Embryonic facial prominence (tissue), 1 donor: ENCODE measurements at regions not wholly inside any gene's neighbourhood (a gene's known extent, or its start where the extent isn't known, plus 50 kb on each side); places are given as distances from the start of the nearest gene placed in this dataset.

ENCODE experiments used
- DNase-seq: peaks from one replicate; pipeline ENCODE4 v3.0.0-alpha.2; 2016; ENCODE audit errors: extremely low spot score

DNA sequence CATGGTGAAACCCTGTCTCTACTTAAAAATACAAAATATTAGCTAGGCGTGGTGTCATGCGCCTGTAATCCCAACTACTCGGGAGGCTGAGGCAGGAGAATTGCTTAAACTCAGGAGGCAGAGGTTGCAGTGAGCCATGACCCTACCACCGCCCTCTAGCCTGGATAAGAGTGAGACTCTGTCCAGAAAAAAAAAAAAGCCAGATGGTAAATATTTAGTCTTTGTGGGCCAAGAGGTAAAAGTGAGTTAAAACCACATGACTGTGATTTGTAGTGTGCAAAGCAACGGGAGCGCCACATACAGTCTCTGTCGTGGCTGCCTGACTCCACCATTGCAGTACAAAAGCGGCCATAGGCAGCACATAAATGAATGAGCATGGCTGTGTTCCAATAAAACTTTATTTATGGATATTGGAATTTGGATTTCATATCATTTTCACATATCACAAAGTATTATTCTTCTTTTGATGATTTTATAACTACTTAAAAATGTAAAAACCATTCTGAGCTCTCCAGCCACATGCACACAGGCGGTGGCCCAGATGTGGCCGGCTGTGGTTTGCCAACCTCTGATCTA lies 51.8 kb upstream of the CASZ1 start:
- no peak for DNase-seq

- DNase-seq: no peak
These were observed 53.6 kb upstream of the CASZ1 start for GRCh38 chr1:10850026-10850425.

- DNase-seq: no peak
These were observed 54.9 kb upstream of the CASZ1 start for GRCh38 chr1:10851024-10852013.

DNA sequence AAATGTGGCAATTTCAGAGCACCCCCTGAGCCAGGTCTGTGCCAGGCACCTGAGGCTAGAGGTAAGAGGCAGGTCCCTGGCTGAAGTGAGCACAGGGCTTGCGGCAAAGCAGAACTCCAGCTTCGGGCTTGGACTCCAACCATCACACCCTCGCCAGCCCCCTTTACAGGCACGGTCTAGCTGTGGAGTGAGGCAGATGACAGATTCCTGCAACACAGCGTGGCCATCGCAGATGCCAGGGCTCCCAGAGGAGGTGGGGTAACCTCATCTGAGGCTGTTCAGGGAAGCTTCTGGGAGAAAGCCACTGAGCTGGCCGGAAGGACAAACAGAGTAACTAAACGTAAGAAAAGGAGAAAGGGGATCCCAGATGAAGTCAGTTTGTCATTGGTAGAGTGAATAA lies 55.6 kb upstream of the CASZ1 start:
- no peak for DNase-seq

DNA sequence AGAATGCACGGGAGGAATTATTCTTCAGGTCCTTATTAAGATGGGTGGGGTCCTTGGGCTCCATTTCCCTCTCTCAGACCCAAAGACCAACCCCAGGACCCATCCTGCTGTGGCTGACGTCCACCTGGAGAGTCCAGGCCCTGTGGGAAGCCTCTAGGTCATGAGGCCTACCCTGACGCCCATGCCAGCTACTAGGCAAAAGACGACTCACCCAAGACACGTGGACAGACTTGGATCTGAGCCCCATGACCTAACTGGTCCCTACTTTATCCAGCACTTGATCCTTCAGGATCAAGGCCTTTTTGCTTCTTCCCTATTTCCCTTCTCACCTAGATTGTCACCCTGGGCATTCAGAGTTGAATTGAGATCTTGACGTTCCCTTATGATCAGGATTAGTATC lies 56.0 kb upstream of the CASZ1 start:
- no peak for DNase-seq

DNA sequence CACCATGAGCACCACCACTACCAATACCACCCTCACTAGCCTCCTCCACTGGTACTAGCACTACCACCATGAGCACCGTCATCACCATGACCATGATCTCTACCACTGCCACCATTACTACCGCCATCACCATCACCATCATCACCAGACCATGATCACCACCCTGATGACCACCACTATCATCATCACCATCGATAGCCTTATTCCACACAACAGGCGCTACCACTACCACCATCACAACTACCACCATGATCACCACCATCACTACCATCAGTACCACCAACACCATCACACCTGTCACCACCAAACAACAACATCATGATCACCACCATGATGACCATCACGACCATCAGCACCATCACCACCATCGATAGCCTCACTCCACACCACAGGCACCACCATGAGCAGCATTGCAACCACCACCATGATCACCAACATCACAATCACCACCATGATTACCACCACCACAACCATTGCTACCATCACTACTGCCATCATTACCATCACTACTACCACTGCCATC lies 56.6 kb upstream of the CASZ1 start:
- no peak for DNase-seq

- no peak for DNase-seq
These were observed 57.3 kb upstream of the CASZ1 start for GRCh38 chr1:10853701-10854100.

DNA sequence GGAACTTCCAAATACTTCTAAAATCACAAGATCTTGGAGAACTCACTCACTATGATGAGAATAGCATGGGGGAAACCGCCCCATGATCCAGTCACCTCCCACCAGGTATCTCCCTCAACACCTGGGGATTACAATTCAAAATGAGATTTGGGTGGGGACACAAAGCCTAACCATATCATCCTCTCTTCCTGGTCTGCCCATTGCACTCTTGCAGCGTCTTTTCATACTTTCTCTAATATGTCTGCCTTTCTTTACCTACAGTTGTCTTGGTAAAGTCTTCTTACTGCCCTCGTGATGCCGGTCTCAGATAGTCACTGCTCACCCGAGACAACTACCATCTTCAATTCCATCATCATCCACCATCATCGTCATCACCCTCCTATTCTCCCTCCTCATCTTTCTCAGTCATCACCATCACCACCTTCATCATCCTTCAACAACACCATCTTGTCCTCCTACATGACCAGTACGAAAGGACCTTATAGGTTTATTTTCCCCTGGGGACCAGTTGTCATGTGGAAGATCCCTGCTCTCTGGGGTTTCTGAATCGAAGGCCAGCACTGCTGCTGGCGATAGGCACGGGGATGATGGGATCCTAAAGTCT lies 58.5 kb upstream of the CASZ1 start:
- DNase-seq: no peak

DNA sequence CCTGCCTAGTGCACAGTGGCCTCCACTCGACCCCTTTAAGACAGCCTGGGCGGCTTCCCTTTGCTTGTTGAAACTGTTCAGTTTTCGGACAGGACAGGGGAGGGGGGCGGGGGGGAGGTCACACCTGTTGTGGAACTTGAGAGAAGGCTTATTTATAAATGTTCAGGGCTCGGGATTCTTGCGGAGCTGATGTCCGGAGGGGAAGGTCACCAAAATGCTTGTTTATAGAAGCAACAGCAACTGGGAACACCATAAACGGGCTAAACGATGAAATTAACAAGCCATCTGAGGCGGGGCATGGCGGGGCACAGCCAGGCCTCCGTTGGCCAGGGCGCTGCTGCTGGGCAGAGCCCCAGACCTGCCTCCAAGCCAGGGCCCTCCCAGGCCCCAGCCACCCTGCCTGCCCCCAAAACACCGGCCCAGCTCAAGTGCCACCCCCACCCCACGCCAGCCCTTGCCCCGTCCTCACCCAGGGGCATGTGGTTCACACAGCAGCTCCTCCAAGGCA lies 59.8 kb upstream of the CASZ1 start:
- DNase-seq: no peak

DNA sequence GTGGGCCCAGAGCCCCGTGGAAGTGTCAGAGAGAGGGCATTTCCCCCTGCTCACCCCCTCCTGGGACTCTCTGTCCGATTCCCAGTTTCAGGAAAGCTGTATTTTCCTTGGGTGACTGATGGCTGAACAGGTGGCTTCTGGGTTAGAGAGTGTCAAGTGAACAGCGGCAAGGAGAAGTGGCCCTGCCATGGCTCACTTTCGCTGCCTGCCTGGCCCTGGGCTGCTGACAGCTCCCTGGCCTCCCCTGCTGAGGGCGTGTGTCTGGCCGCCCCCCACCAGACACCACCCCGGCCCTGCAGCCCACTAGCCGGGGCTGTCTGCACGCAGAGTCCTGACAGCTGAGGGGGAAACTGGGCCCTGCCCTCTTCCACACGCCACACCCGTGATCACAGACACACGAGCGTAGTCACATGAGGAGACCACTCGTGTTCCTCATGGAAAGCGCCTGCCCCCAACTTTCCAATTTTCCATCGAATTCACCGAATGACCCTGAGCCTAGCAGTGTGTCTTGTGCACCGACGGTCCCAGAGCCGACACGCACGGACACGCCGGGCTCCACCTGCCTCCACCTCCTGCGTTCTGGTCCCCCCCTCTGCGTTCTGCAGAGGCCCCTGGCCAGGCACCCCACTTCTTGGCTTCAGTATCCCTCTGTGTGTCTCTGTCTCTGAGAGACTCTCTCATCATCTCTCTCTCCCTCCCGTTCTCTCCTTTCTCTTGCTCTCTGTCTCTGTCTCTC lies 60.6 kb upstream of the CASZ1 start:
- DNase-seq: no peak

DNA sequence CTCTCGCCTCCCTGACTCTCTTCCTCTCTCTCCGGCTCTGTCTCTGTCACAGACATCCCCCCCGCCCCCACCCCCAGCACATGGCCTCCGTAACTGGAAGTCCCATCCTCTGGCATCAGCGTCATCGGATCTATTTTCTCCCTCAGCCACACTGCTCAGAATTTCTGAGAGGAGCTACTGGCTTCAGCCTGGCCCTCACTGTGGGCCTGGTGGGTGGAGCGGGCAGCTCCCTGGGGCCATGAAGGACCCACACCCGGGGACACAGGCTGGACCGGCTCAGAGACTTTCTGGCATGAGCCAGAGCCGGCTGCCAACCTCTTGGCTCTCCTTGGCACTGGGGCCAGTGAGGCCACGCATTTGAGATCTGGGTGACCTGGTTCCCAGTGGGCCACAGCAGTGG lies 61.2 kb upstream of the CASZ1 start:
- no peak for DNase-seq

DNA sequence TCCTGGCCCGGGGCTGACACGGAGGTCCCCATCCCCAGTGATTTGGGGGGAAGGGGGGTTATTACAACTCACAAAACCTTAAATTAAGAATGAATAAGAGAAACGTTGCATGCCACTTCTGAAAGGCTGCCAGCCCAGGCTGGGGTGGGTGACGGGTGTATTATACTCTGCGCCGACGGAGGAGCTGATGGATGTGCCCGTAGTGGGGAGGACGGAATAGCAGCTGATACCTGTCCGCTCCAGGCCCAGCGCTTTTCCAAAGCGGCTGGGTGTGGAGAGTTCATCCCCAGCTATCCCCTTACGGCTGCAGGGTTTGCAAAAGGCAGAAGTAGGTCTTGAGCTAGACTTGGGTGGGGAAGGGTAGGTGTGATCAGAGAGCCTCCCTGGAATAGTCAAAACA lies 63.8 kb upstream of the CASZ1 start:
- no peak for DNase-seq

DNA sequence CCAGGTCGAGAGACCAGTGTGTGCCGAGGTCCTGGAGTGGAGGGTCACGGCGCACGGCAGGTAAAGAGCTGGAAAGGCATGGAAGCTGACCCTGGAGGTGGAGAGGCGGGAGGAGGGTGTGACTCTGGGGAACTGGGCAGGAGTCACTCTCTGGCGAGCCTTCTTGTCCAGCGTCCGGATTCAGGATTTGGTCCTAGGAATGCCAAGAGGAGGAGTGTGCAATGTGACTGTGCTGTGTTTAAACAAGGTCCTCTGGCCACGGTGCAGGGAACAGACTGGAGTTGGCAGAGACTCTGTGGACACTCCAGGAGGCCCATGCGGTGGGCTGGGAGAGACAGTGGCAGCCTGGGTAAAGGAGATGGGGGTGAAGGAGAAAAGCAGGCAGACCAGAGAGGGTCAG lies 64.2 kb upstream of the CASZ1 start:
- no peak for DNase-seq

DNA sequence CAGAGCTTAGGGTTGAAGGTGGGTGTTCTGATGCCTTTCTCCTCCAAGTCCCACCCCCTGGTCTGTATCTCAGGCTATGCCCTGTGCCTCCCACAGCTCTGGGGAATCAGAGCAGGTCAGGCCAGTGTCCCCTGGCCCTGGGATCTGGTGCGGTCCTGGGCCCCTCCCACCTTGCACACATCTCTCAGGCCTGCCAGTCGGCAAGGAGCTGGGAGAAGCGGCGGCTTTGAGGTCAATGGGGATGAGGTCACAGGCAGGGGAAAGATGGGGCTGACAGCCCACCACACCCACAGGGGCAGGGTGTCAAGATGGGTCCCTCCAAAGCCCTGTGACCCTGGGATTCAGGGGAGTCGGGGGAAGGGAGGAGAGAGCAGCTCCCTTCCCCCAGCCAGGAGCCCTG lies 65.4 kb upstream of the CASZ1 start:
- DNase-seq: no peak

GRCh38 chr1:10862743-10863335 lies 66.4 kb upstream of the CASZ1 start:
- DNase-seq: no peak

DNA sequence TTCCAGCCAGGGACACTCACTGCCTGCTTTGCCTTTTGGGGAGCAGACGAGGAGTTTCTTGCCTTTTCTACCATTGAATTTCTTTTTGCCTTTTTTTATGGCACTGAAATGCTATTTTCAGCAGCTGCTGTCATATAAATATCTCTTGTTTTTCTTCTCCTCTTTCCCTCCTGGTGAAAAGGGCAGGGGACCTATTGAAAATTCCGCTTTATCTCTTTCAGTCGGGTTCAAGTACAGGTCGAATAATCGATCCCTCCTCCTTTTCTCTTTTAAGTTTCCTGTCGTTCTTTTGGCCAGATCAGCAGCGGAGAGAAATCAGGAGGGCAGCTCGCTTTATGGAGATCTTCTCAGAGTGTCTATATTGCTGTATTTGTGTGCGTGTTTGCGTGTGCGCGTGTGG lies 67.4 kb upstream of the CASZ1 start:
- DNase-seq: no peak

DNA sequence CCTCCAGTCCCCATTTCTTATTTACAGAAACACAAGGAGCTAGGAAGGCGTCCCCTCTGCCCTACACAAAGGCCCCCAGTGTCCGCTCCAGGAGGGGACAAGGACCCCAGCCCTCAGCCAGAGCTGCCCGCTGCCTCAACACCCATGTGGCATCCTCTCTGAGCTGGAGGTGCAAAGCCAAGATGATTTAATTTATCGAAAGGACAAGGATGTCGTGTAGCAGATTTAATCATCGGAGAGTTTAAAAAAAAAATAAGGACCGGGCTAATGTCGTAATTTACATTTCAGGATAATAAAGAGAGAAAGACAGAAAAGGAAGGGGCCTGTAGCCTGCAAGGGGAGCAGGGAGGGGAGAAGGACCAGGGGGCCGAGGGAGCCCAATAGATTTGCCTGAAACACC lies 68.3 kb upstream of the CASZ1 start:
- DNase-seq: no peak

DNA sequence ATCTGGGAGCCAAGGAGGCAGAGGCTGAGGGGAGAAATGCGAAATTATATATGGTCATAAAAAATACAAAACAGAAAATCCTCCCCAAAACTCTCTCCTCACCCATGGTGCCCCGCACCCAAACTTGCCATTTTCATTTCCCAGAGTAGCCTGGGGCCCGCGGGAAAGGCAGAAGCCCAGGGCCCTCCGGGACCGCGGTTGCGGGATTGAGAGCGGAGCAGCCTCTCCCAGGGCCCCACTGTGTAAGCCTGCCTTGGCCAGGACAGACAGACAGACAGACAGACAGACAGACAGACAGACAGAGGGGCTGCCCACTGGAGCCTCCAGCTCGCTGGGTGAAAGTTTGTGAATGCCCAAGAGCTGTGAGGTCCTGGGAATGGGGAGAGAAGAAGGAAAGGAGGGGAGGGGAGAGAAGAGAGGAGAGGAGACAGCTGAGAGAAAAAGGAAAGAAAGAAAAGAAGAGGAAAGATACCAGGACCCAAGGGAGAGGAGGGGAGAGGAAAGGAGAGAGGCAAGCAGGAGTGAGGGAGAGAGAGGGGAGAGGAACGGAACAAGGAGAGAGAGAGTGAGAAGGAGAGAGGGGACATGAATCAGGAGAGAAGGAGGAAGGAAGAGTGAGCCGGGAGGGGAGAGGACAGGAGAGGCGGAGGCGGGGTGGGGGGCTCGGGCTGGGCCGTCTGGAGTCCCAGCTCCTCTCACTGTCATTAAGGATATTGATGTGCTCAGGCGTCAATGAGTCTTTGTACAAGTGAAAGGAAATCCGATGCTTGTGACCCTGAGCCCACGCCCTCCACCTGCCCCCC lies 69.3 kb upstream of the CASZ1 start:
- DNase-seq: no peak

GRCh38 chr1:10866321-10867093 lies 70.1 kb upstream of the CASZ1 start:
- no peak for DNase-seq
